ENCODE measurements at regions not wholly inside any gene's neighbourhood (a gene's known extent, or its start where the extent isn't known, plus 50 kb on each side); places are given as distances from the start of the nearest gene placed in this dataset.

- in situ Hi-C loops (cut with MboI), result no loop called here
- no peak overlapping the region for H3K27ac ChIP-seq
- no peaks in the 10 kb centered on the region for H4K20me1 ChIP-seq (ENCODE audit: insufficient read depth)
- no peaks in the 10 kb centered on the region for H3K9me3 ChIP-seq (ENCODE audit: low read depth)
- no peak for TF ChIP-seq EZH2phosphoT487 (IDR thresholded peaks at IDR 0.05; ENCODE audit: insufficient read depth, low read depth)
- no peak for TF ChIP-seq EZH2 (IDR thresholded peaks at IDR 0.05; ENCODE audit: insufficient read depth, poor library complexity, severe bottlenecking)
- no peaks in the 10 kb centered on the region for H3K27me3 ChIP-seq (replicated peaks; ENCODE audit: insufficient read depth)
- H3F3A ChIP-seq (ENCODE audit: insufficient read depth), result no peaks in the 10 kb centered on the region
- no peak overlapping the region for H3K9ac ChIP-seq
- H2AFZ ChIP-seq, result no peak overlapping the region
- DNase-seq, result no peak
- no peak overlapping the region for H3K4me2 ChIP-seq (ENCODE audit: unreplicated experiment)
- H3K4me3 ChIP-seq, result no peak overlapping the region
- H3K9me2 ChIP-seq (ENCODE audit: insufficient read depth), result no peaks in the 10 kb centered on the region
- WGBS, 2 experiments (ENCODE audit: low coverage in 1 of 2, low lambda C conversion rate in 2 of 2, missing lambda C conversion rate in 2 of 2), result 80 to 87% methylated on average over 5 of the region's 5 CpGs
- H3K79me2 ChIP-seq (ENCODE audit: insufficient read depth), result no peaks in the 10 kb centered on the region
- H3K4me1 ChIP-seq (ENCODE audit: insufficient read depth), result no peaks in the 10 kb centered on the region
- no peaks in the 10 kb centered on the region for H3K36me3 ChIP-seq (ENCODE audit: low read depth)
Observed at GRCh38 chr6:14383393-14384174, 266.0 kb downstream of the CD83 start.

GRCh38 chr6:14384175-14384949, 266.8 kb downstream of the CD83 start:
- no peaks in the 10 kb centered on the region for H3K79me2 ChIP-seq (ENCODE audit: insufficient read depth)
- H3K9ac ChIP-seq, result no peak overlapping the region
- in situ Hi-C loops (cut with MboI), result no loop called here
- H3K27me3 ChIP-seq (replicated peaks; ENCODE audit: insufficient read depth), result no peaks in the 10 kb centered on the region
- no peaks in the 10 kb centered on the region for H3K9me2 ChIP-seq (ENCODE audit: insufficient read depth)
- no peak for TF ChIP-seq EZH2 (IDR thresholded peaks at IDR 0.05; ENCODE audit: insufficient read depth, poor library complexity, severe bottlenecking)
- TF ChIP-seq EZH2phosphoT487 (IDR thresholded peaks at IDR 0.05; ENCODE audit: insufficient read depth, low read depth), result no peak
- H3K4me2 ChIP-seq (ENCODE audit: unreplicated experiment), result no peak overlapping the region
- no peak for DNase-seq
- H3K9me3 ChIP-seq (ENCODE audit: low read depth), result no peaks in the 10 kb centered on the region
- no peaks in the 10 kb centered on the region for H3K4me1 ChIP-seq (ENCODE audit: insufficient read depth)
- H4K20me1 ChIP-seq (ENCODE audit: insufficient read depth), result no peaks in the 10 kb centered on the region
- no peak overlapping the region for H3K4me3 ChIP-seq
- H3F3A ChIP-seq (ENCODE audit: insufficient read depth), result no peaks in the 10 kb centered on the region
- WGBS, 2 experiments (ENCODE audit: low coverage in 1 of 2, low lambda C conversion rate in 2 of 2, missing lambda C conversion rate in 2 of 2), result 86 to 89% methylated on average over 6 of the region's 6 CpGs
- H2AFZ ChIP-seq, result no peak overlapping the region
- H3K27ac ChIP-seq, result no peak overlapping the region
- no peaks in the 10 kb centered on the region for H3K36me3 ChIP-seq (ENCODE audit: low read depth)

- H3K9me3 ChIP-seq (ENCODE audit: low read depth), result no peaks in the 10 kb centered on the region
- no peaks in the 10 kb centered on the region for H3F3A ChIP-seq (ENCODE audit: insufficient read depth)
- H3K27ac ChIP-seq, result no peak overlapping the region
- no peak overlapping the region for H3K4me2 ChIP-seq (ENCODE audit: unreplicated experiment)
- no peak overlapping the region for H3K4me3 ChIP-seq
- no peak overlapping the region for H3K9ac ChIP-seq
- DNase-seq, result no peak
- no peaks in the 10 kb centered on the region for H3K79me2 ChIP-seq (ENCODE audit: insufficient read depth)
- no peak for TF ChIP-seq EZH2phosphoT487 (IDR thresholded peaks at IDR 0.05; ENCODE audit: insufficient read depth, low read depth)
- TF ChIP-seq EZH2 (IDR thresholded peaks at IDR 0.05; ENCODE audit: insufficient read depth, poor library complexity, severe bottlenecking), result no peak
- no peaks in the 10 kb centered on the region for H3K9me2 ChIP-seq (ENCODE audit: insufficient read depth)
- no peaks in the 10 kb centered on the region for H3K27me3 ChIP-seq (replicated peaks; ENCODE audit: insufficient read depth)
- no peaks in the 10 kb centered on the region for H3K4me1 ChIP-seq (ENCODE audit: insufficient read depth)
- H4K20me1 ChIP-seq (ENCODE audit: insufficient read depth), result no peaks in the 10 kb centered on the region
- no peak overlapping the region for H2AFZ ChIP-seq
- WGBS, 2 experiments (ENCODE audit: low coverage in 1 of 2, low lambda C conversion rate in 2 of 2, missing lambda C conversion rate in 2 of 2), result 94 to 100% methylated on average over 2 of the region's 2 CpGs
- in situ Hi-C loops (cut with MboI), result no loop called here
- H3K36me3 ChIP-seq (ENCODE audit: low read depth), result no peaks in the 10 kb centered on the region
Observed at GRCh38 chr6:14386263-14386662, 268.7 kb downstream of the CD83 start.

- no peaks in the 10 kb centered on the region for H3K36me3 ChIP-seq (ENCODE audit: low read depth)
- no peak overlapping the region for H3K4me3 ChIP-seq
- no peak overlapping the region for H3K9ac ChIP-seq
- H3K4me1 ChIP-seq (ENCODE audit: insufficient read depth), result no peaks in the 10 kb centered on the region
- no peak overlapping the region for H3K27ac ChIP-seq
- no peaks in the 10 kb centered on the region for H3K27me3 ChIP-seq (replicated peaks; ENCODE audit: insufficient read depth)
- H4K20me1 ChIP-seq (ENCODE audit: insufficient read depth), result no peaks in the 10 kb centered on the region
- no peaks in the 10 kb centered on the region for H3K79me2 ChIP-seq (ENCODE audit: insufficient read depth)
- no peak overlapping the region for H3K4me2 ChIP-seq (ENCODE audit: unreplicated experiment)
- no peaks in the 10 kb centered on the region for H3K9me2 ChIP-seq (ENCODE audit: insufficient read depth)
- 68 to 71% methylated on average over 4 of the region's 4 CpGs for WGBS, 2 experiments (ENCODE audit: low coverage in 1 of 2, low lambda C conversion rate in 2 of 2, missing lambda C conversion rate in 2 of 2)
- no peak for TF ChIP-seq EZH2 (IDR thresholded peaks at IDR 0.05; ENCODE audit: insufficient read depth, poor library complexity, severe bottlenecking)
- in situ Hi-C loops (cut with MboI), result no loop called here
- DNase-seq, result no peak
- H3F3A ChIP-seq (ENCODE audit: insufficient read depth), result no peaks in the 10 kb centered on the region
- H3K9me3 ChIP-seq (ENCODE audit: low read depth), result no peaks in the 10 kb centered on the region
- H2AFZ ChIP-seq, result no peak overlapping the region
Observed at GRCh38 chr6:14386668-14387067, 269.1 kb downstream of the CD83 start.

Measured in GM23248 (cell line).